HEK293 (cell line): ENCODE measurements at regions not wholly inside any gene's neighbourhood (a gene's known extent, or its start where the extent isn't known, plus 50 kb on each side); places are given as distances from the start of the nearest gene placed in this dataset.

ENCODE experiments used
- CTCF ChIA-PET: fragments of 350-600 bp; formaldehyde crosslinking; extraction: SDS; loops from one replicate; lab custom pipeline; 2021; ENCODE audit warnings: antibody characterized with exemption; lab: Yijun Ruan, JAX
- POLR2A ChIA-PET: fragments of 300-600 bp; formaldehyde crosslinking; extraction: SDS; loops from one replicate; lab custom pipeline; 2020; ENCODE audit warnings: antibody characterized with exemption, inconsistent platforms; lab: Yijun Ruan, JAX
- H3K27ac ChIP-seq: fragments of 200-500 bp; sonication (Bioruptor generic); 2 replicates; pipeline ENCODE4 v1.5.1; 2014; ENCODE audit warnings: low read depth, low read length, control low read depth, inconsistent platforms; ENCODE audit errors: extremely low read depth
- H3K36me3 ChIP-seq, 2 experiments: fragments of 200-500 bp in 1 of 2; sonication (Bioruptor generic) in 1 of 2; 1 replicate in 1 of 2; 2 replicates in 1 of 2; pipeline ENCODE4 v1.5.1; 2014 to 2017; ENCODE audit warnings: inconsistent platforms in 2 of 2, low read length in 2 of 2; ENCODE audit not compliant: control insufficient read depth in 2 of 2, insufficient read depth in 1 of 2
- H3K4me1 ChIP-seq: fragments of 200-500 bp; sonication (Bioruptor generic); 2 replicates; pipeline ENCODE4 v1.5.1; 2014; ENCODE audit warnings: mild to moderate bottlenecking, low read length, inconsistent platforms; ENCODE audit not compliant: control insufficient read depth, insufficient read depth
- H3K4me3 ChIP-seq: 2 replicates; pipeline ENCODE4 v1.5.1; 2011; ENCODE audit warnings: low read depth, mild to moderate bottlenecking, control low read depth, low read length, moderate library complexity
- H3K9me3 ChIP-seq: fragments of 200-500 bp; sonication (Bioruptor generic); 2 replicates; pipeline ENCODE4 v1.5.1; 2014; ENCODE audit warnings: low read depth, low read length, inconsistent platforms; ENCODE audit not compliant: control insufficient read depth, insufficient read depth
- SCRT2 ChIP-seq: fragments of 450-650 bp; formaldehyde crosslinking; IDR thresholded peaks from 2 replicates; pipeline ENCODE4 v1.5.1; 2016; ENCODE audit warnings: missing biosample characterization, missing genetic modification characterization
- ZBTB17 ChIP-seq: fragments of 450-650 bp; formaldehyde crosslinking; IDR thresholded peaks from 2 replicates; pipeline ENCODE4 v1.5.1; 2016; ENCODE audit warnings: missing biosample characterization, missing genetic modification characterization
- ZBTB7A ChIP-seq: fragments of 450-650 bp; formaldehyde crosslinking; IDR thresholded peaks from 2 replicates; pipeline ENCODE4 v1.5.1; 2016; ENCODE audit warnings: low read depth, missing biosample characterization, missing genetic modification characterization
- ZNF133 ChIP-seq: fragments of 450-650 bp; formaldehyde crosslinking; IDR thresholded peaks from 2 replicates; pipeline ENCODE4 v1.5.1; 2016; ENCODE audit warnings: missing biosample characterization, missing genetic modification characterization
- ZNF174 ChIP-seq: fragments of 450-650 bp; formaldehyde crosslinking; IDR thresholded peaks from 2 replicates; pipeline ENCODE4 v1.5.0; 2017; ENCODE audit warnings: missing biosample characterization, mild to moderate bottlenecking, missing genetic modification characterization
- ZNF214 ChIP-seq: fragments of 450-650 bp; formaldehyde crosslinking; IDR thresholded peaks from 2 replicates; pipeline ENCODE4 v1.5.1; 2017; ENCODE audit warnings: missing biosample characterization, mild to moderate bottlenecking, missing genetic modification characterization, borderline replicate concordance
- ZNF239 ChIP-seq: fragments of 450-650 bp; formaldehyde crosslinking; IDR thresholded peaks from 2 replicates; pipeline ENCODE4 v1.5.1; 2016; ENCODE audit warnings: missing biosample characterization, missing genetic modification characterization
- ZNF292 ChIP-seq: fragments of 450-650 bp; formaldehyde crosslinking; IDR thresholded peaks from 2 replicates; pipeline ENCODE4 v1.5.1; 2016; ENCODE audit warnings: low read depth, missing biosample characterization, missing genetic modification characterization, borderline replicate concordance
- ZNF350 ChIP-seq: fragments of 450-650 bp; formaldehyde crosslinking; IDR thresholded peaks from 2 replicates; pipeline ENCODE4 v1.5.0; 2017; ENCODE audit warnings: missing biosample characterization, mild to moderate bottlenecking, missing genetic modification characterization
- ZNF473 ChIP-seq: fragments of 450-650 bp; formaldehyde crosslinking; IDR thresholded peaks from 2 replicates; pipeline ENCODE4 v1.5.1; 2017; ENCODE audit warnings: missing biosample characterization, missing genetic modification characterization
- ZNF529 ChIP-seq: fragments of 450-650 bp; formaldehyde crosslinking; IDR thresholded peaks from 2 replicates; pipeline ENCODE4 v1.5.1; 2017; ENCODE audit warnings: missing genetic modification characterization, missing biosample characterization; ENCODE audit not compliant: insufficient replicate concordance
- ZNF621 ChIP-seq: fragments of 450-650 bp; formaldehyde crosslinking; IDR thresholded peaks from 2 replicates; pipeline ENCODE4 v1.5.1; 2017; ENCODE audit warnings: missing biosample characterization, missing genetic modification characterization
- TF ChIP-seq, protein P1 (sequence below): sonication (generic); formaldehyde crosslinking; IDR thresholded peaks from 2 replicates; pipeline ENCODE4 v1.8.1; 2022; ENCODE audit warnings: mild to moderate bottlenecking, moderate library complexity, missing genetic modification reagents
- TF ChIP-seq, protein P2 (sequence below): fragments of 450-650 bp; formaldehyde crosslinking; conservative IDR thresholded peaks from 2 replicates; pipeline ENCODE4 v1.5.1; 2016; ENCODE audit warnings: low read depth, missing biosample characterization, missing genetic modification characterization
- TF ChIP-seq, protein P3 (sequence below): fragments of 450-650 bp; formaldehyde crosslinking; IDR thresholded peaks from 2 replicates; pipeline ENCODE4 v1.5.1; 2017; ENCODE audit warnings: missing biosample characterization, missing genetic modification characterization
- TF ChIP-seq, protein P4 (sequence below): IDR thresholded peaks from 2 replicates; pipeline ENCODE4 v1.6.1; 2011; ENCODE audit warnings: mild to moderate bottlenecking, low read depth, low read length, borderline replicate concordance
- TF ChIP-seq, protein P5 (sequence below): fragments of 450-650 bp; formaldehyde crosslinking; IDR thresholded peaks from 2 replicates; pipeline ENCODE4 v1.5.1; 2017; ENCODE audit warnings: missing biosample characterization, missing genetic modification characterization

DNA sequence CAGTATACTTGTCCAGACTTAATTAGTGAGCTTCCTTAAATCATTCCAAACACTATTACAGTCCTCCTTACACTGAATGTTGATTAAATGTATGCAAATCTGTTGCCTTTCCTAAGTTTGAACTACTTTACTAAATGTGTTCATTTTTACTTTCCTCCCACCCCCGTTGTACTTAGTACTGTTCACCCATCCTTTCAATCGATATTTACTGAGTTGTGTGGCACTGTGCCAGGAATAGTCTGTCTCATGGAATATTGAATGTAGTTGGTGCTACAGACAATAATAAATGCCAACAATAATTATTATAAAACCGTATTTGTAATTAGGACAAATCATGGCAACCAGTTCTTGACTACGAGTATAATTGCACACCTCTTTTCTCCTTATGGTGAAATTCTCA lies 335.7 kb downstream of the GPR37 start (continued):
- TF ChIP-seq, protein P1, sequence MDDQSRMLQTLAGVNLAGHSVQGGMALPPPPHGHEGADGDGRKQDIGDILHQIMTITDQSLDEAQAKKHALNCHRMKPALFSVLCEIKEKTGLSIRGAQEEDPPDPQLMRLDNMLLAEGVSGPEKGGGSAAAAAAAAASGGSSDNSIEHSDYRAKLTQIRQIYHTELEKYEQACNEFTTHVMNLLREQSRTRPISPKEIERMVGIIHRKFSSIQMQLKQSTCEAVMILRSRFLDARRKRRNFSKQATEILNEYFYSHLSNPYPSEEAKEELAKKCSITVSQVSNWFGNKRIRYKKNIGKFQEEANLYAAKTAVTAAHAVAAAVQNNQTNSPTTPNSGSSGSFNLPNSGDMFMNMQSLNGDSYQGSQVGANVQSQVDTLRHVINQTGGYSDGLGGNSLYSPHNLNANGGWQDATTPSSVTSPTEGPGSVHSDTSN (CRISPR knock-in tag): no peak
- TF ChIP-seq ZNF239 (tag by site-specific recombination) (no peak), ZBTB17 (tag by site-specific recombination) (no peak)

DNA sequence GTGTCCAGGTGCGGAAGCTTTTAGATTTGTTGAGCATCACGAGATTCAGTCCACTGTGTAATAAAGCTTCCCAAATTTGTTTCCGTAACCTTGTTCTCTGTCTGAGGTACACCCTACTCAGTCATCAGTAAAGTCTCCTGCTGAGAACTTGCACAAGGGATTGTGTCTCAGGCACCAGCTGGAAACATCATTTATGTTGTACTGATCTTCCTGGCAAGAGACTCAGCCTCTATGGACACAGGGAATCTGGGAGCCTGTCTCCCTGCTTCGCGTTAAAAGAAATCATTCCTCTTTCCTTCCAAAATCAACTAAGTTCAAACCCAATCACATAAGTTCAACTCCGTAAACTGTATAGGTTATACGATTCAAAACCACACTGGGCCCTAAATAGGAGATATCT lies 336.8 kb downstream of the GPR37 start:
- Histone ChIP-seq H3K27ac (no peak overlapping the region), H3K9me3 (no peaks in the 10 kb centered on the region), H3K4me1 (no peaks in the 10 kb centered on the region), H3K36me3 (no peaks in the 10 kb centered on the region), H3K4me3 (no peak overlapping the region)
- ChIA-PET POLR2A (no interaction called here), CTCF (no interaction called here)
- TF ChIP-seq ZNF133 (tag by site-specific recombination): no peak
- no peak for TF ChIP-seq ZNF529 (tag by site-specific recombination)
- TF ChIP-seq ZNF174 (tag by site-specific recombination): no peak
- no peak for TF ChIP-seq ZNF473 (tag by site-specific recombination)
- TF ChIP-seq, protein P2, sequence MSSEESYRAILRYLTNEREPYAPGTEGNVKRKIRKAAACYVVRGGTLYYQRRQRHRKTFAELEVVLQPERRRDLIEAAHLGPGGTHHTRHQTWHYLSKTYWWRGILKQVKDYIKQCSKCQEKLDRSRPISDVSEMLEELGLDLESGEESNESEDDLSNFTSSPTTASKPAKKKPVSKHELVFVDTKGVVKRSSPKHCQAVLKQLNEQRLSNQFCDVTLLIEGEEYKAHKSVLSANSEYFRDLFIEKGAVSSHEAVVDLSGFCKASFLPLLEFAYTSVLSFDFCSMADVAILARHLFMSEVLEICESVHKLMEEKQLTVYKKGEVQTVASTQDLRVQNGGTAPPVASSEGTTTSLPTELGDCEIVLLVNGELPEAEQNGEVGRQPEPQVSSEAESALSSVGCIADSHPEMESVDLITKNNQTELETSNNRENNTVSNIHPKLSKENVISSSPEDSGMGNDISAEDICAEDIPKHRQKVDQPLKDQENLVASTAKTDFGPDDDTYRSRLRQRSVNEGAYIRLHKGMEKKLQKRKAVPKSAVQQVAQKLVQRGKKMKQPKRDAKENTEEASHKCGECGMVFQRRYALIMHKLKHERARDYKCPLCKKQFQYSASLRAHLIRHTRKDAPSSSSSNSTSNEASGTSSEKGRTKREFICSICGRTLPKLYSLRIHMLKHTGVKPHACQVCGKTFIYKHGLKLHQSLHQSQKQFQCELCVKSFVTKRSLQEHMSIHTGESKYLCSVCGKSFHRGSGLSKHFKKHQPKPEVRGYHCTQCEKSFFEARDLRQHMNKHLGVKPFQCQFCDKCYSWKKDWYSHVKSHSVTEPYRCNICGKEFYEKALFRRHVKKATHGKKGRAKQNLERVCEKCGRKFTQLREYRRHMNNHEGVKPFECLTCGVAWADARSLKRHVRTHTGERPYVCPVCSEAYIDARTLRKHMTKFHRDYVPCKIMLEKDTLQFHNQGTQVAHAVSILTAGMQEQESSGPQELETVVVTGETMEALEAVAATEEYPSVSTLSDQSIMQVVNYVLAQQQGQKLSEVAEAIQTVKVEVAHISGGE: no peak
- no peak for TF ChIP-seq ZBTB7A (tag by site-specific recombination)
- TF ChIP-seq, protein P3, sequence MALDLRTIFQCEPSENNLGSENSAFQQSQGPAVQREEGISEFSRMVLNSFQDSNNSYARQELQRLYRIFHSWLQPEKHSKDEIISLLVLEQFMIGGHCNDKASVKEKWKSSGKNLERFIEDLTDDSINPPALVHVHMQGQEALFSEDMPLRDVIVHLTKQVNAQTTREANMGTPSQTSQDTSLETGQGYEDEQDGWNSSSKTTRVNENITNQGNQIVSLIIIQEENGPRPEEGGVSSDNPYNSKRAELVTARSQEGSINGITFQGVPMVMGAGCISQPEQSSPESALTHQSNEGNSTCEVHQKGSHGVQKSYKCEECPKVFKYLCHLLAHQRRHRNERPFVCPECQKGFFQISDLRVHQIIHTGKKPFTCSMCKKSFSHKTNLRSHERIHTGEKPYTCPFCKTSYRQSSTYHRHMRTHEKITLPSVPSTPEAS: no peak
- TF ChIP-seq, protein P4, sequence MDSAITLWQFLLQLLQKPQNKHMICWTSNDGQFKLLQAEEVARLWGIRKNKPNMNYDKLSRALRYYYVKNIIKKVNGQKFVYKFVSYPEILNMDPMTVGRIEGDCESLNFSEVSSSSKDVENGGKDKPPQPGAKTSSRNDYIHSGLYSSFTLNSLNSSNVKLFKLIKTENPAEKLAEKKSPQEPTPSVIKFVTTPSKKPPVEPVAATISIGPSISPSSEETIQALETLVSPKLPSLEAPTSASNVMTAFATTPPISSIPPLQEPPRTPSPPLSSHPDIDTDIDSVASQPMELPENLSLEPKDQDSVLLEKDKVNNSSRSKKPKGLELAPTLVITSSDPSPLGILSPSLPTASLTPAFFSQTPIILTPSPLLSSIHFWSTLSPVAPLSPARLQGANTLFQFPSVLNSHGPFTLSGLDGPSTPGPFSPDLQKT: no peak
- TF ChIP-seq, protein P5, sequence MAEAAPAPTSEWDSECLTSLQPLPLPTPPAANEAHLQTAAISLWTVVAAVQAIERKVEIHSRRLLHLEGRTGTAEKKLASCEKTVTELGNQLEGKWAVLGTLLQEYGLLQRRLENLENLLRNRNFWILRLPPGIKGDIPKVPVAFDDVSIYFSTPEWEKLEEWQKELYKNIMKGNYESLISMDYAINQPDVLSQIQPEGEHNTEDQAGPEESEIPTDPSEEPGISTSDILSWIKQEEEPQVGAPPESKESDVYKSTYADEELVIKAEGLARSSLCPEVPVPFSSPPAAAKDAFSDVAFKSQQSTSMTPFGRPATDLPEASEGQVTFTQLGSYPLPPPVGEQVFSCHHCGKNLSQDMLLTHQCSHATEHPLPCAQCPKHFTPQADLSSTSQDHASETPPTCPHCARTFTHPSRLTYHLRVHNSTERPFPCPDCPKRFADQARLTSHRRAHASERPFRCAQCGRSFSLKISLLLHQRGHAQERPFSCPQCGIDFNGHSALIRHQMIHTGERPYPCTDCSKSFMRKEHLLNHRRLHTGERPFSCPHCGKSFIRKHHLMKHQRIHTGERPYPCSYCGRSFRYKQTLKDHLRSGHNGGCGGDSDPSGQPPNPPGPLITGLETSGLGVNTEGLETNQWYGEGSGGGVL (tag by site-specific recombination): no peak

DNA sequence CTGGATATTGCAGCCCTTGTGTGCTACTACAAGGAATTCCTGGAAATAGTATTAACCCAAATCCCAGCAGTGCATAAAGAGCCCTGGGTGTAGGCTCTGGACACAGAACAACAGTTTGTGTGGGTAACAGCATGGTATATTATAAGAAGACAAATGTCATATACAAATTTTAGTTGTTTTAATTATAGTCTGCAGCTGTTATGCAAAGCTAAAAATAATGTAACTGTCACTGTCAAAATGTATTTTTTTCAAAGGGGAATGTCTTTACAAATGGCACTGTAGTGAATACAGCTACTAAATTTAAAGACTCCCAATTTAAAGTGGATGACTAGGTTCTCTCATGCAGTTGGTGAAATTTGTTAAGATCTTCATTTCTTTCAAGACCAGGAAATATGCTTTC lies 339.0 kb downstream of the GPR37 start:
- no peak for TF ChIP-seq ZNF239 (tag by site-specific recombination)
- no peak for TF ChIP-seq ZNF621 (tag by site-specific recombination)
- no peak for TF ChIP-seq ZNF350
- no peak for TF ChIP-seq SCRT2 (tag by site-specific recombination)
- TF ChIP-seq ZNF214 (tag by site-specific recombination): no peak
- no peak for TF ChIP-seq ZNF292 (tag by site-specific recombination)
- POLR2A ChIA-PET: no interaction called here
- CTCF ChIA-PET: no interaction called here

More for the DNA sequence above, 339.0 kb downstream of the GPR37 start:
- H3K36me3 ChIP-seq: no peaks in the 10 kb centered on the region
- no peak overlapping the region for H3K4me3 ChIP-seq
- H3K27ac ChIP-seq: no peak overlapping the region
- H3K9me3 ChIP-seq: no peaks in the 10 kb centered on the region
- H3K4me1 ChIP-seq: no peaks in the 10 kb centered on the region
